Parathyroid adenoma (tissue), 2 donors: ENCODE measurements at regions not wholly inside any gene's neighbourhood (a gene's known extent, or its start where the extent isn't known, plus 50 kb on each side); places are given as distances from the start of the nearest gene placed in this dataset.

Experiments used
- H2AFZ ChIP-seq: fragments of 300-600 bp; sonication (generic); one replicate; pipeline ENCODE4 v1.7.0; 2017; ENCODE audit warnings: antibody characterized with exemption, mild to moderate bottlenecking
- H3K27ac ChIP-seq: fragments of 300-600 bp; sonication (generic); one replicate; pipeline ENCODE4 v1.7.0; 2017
- H3K27me3 ChIP-seq: fragments of 300-600 bp; sonication (generic); one replicate; pipeline ENCODE4 v1.7.0; 2017; ENCODE audit warnings: low read length; ENCODE audit not compliant: control insufficient read depth, insufficient read depth
- H3K36me3 ChIP-seq: fragments of 300-600 bp; sonication (generic); one replicate; pipeline ENCODE4 v1.7.0; 2017; ENCODE audit warnings: low read length; ENCODE audit not compliant: control insufficient read depth, insufficient read depth
- H3K4me1 ChIP-seq: fragments of 300-600 bp; sonication (generic); one replicate; pipeline ENCODE4 v1.7.0; 2017; ENCODE audit warnings: control low read depth
- H3K4me2 ChIP-seq: fragments of 300-600 bp; sonication (generic); one replicate; pipeline ENCODE4 v1.7.0; 2017; ENCODE audit warnings: low read length
- H3K4me3 ChIP-seq: fragments of 300-600 bp; sonication (generic); one replicate; pipeline ENCODE4 v1.7.0; 2017; ENCODE audit warnings: low read depth, low read length
- H3K79me2 ChIP-seq: fragments of 300-600 bp; sonication (generic); one replicate; pipeline ENCODE4 v1.7.0; 2017; ENCODE audit warnings: control low read depth
- H3K9ac ChIP-seq: fragments of 300-600 bp; sonication (generic); one replicate; pipeline ENCODE4 v1.7.0; 2017; ENCODE audit warnings: mild to moderate bottlenecking
- H3K9me3 ChIP-seq: fragments of 300-600 bp; sonication (generic); one replicate; pipeline ENCODE4 v1.7.0; 2017; ENCODE audit warnings: low read length; ENCODE audit not compliant: control insufficient read depth
- CTCF ChIP-seq: fragments of 300-600 bp; sonication (generic); IDR thresholded peaks from one replicate; pipeline ENCODE4 v1.7.0; 2017; ENCODE audit warnings: antibody characterized with exemption, mild to moderate bottlenecking
- donor health status: primary hyperparathyroidism.

- no peak for TF ChIP-seq CTCF
- Histone ChIP-seq H3K27ac (no peak overlapping the region), H3K36me3 (no peaks in the 10 kb centered on the region), H3K9me3 (no peaks in the 10 kb centered on the region), H3K4me2 (no peak overlapping the region), H2AFZ (no peak overlapping the region), H3K4me3 (no peak overlapping the region), H3K27me3 (no peaks in the 10 kb centered on the region), H3K4me1 (no peaks in the 10 kb centered on the region), H3K9ac (no peak overlapping the region), H3K79me2 (no peaks in the 10 kb centered on the region)
Measured at GRCh38 chr18:38526922-38527321, 961.3 kb upstream of the CELF4 start.

DNA sequence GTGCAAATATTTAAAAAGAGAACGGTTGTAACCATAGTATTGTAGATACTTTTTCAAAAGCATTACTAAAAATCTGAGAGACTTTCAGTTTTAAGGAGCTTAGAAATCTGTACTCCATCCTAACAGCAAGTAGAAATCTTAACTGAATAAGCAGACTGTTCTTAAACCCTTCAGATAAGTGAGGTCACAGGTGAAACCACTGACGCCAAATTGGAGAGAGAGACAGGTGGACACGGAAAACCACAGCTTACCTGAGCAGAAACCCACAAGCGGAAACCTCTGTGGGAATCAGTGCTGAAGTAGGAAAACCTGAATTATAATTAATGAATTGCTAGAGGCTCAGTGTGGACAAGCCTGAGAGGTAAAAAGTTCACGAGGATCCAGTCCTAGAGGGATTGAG, 959.4 kb upstream of the CELF4 start:
- no peak overlapping the region for H3K9ac ChIP-seq
- TF ChIP-seq CTCF, result no peak
- H3K27ac ChIP-seq, result no peak overlapping the region
- no peak overlapping the region for H3K4me3 ChIP-seq
- H3K79me2 ChIP-seq, result no peaks in the 10 kb centered on the region
- no peaks in the 10 kb centered on the region for H3K36me3 ChIP-seq
- H3K27me3 ChIP-seq, result no peaks in the 10 kb centered on the region
- H3K4me2 ChIP-seq, result no peak overlapping the region
- H3K9me3 ChIP-seq, result no peaks in the 10 kb centered on the region
- no peak overlapping the region for H2AFZ ChIP-seq
- H3K4me1 ChIP-seq, result no peaks in the 10 kb centered on the region

GRCh38 chr18:38520786-38521185, 955.2 kb upstream of the CELF4 start:
- no peaks in the 10 kb centered on the region for H3K4me1 ChIP-seq
- no peak overlapping the region for H2AFZ ChIP-seq
- no peak overlapping the region for H3K4me3 ChIP-seq
- H3K36me3 ChIP-seq, result no peaks in the 10 kb centered on the region
- no peaks in the 10 kb centered on the region for H3K79me2 ChIP-seq
- no peaks in the 10 kb centered on the region for H3K9me3 ChIP-seq
- no peak overlapping the region for H3K27ac ChIP-seq
- TF ChIP-seq CTCF, result no peak
- H3K4me2 ChIP-seq, result no peak overlapping the region
- no peaks in the 10 kb centered on the region for H3K27me3 ChIP-seq
- no peak overlapping the region for H3K9ac ChIP-seq

DNA sequence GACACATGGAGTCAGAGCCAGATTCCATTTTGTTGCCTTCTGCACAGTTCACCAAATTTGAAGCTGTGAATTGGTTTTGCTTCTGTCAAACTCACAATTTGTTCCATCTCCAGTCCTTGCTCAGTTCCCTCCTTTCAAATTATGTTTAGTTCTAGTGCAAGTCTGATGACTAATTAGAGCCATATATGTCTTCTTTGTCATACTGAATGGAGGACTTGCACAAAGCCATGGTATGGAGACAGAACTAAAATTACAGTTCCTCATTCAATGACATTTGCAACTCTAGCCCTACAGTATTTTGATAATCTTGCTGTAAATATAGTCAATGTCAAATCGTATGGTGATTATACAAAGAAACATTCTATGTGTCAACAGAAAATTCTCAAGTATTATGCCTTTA, 936.9 kb upstream of the CELF4 start:
- Histone ChIP-seq H3K79me2 (no peaks in the 10 kb centered on the region), H3K9ac (no peak overlapping the region), H3K4me2 (no peak overlapping the region), H3K27me3 (no peaks in the 10 kb centered on the region), H3K4me1 (no peaks in the 10 kb centered on the region), H3K27ac (no peak overlapping the region), H2AFZ (no peak overlapping the region), H3K36me3 (no peaks in the 10 kb centered on the region), H3K9me3 (no peaks in the 10 kb centered on the region), H3K4me3 (no peak overlapping the region)
- TF ChIP-seq CTCF, result no peak

DNA sequence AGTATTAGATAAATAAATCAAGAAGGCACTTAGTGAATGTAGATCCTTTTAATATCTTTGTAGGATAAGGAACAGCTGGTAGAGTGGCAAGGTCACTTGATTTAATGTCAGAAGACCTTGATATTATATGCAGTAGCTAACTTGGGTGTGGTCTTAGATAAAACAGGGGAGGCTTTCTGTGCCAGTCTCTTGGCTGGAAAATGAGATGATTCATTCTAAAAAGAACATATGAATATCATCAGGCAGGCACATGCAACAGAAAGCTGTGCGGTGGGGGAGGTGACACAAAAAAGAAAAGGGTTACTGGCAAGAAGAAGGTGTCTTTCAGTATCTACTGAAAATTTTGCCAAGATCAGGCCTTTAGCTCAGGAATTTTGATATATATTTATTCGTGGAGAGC, 931.7 kb upstream of the CELF4 start:
- no peaks in the 10 kb centered on the region for H3K4me1 ChIP-seq
- H3K27me3 ChIP-seq, result no peaks in the 10 kb centered on the region
- H3K9ac ChIP-seq, result no peak overlapping the region
- H3K9me3 ChIP-seq, result no peaks in the 10 kb centered on the region
- no peak overlapping the region for H2AFZ ChIP-seq
- no peak overlapping the region for H3K27ac ChIP-seq
- no peaks in the 10 kb centered on the region for H3K36me3 ChIP-seq
- no peak for TF ChIP-seq CTCF
- H3K4me3 ChIP-seq, result no peak overlapping the region
- no peaks in the 10 kb centered on the region for H3K79me2 ChIP-seq
- no peak overlapping the region for H3K4me2 ChIP-seq
